ENCODE measurements at regions not wholly inside any gene's neighbourhood (a gene's known extent, or its start where the extent isn't known, plus 50 kb on each side); places are given as distances from the start of the nearest gene placed in this dataset.

DNA sequence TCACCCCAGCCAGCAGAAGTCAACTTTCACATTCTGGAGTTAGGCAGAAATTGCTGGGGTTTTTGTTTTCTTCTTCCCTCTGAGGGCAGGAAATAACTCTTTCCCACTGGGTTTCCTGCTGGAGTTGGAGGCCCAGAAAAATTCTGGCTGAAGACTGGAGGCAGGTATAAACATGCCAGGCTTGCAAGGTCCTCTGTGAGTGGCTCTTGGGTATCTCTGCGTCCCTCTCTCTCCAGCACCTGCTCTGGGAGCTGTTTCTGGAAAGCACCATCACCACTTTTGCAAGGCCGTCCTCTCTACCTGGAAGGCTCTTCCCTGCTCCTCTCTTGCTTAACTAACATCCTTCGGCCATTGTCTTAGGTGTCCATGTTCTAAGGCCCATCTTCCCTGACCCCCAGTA is 91.0 kb downstream of the MCFD2 start:
- TF ChIP-seq, protein P1, sequence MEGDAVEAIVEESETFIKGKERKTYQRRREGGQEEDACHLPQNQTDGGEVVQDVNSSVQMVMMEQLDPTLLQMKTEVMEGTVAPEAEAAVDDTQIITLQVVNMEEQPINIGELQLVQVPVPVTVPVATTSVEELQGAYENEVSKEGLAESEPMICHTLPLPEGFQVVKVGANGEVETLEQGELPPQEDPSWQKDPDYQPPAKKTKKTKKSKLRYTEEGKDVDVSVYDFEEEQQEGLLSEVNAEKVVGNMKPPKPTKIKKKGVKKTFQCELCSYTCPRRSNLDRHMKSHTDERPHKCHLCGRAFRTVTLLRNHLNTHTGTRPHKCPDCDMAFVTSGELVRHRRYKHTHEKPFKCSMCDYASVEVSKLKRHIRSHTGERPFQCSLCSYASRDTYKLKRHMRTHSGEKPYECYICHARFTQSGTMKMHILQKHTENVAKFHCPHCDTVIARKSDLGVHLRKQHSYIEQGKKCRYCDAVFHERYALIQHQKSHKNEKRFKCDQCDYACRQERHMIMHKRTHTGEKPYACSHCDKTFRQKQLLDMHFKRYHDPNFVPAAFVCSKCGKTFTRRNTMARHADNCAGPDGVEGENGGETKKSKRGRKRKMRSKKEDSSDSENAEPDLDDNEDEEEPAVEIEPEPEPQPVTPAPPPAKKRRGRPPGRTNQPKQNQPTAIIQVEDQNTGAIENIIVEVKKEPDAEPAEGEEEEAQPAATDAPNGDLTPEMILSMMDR (IDR thresholded peaks at IDR 0.05): no peak
- no peak for TF ChIP-seq EZH2 (IDR thresholded peaks at IDR 0.05; ENCODE audit: borderline replicate concordance, insufficient read depth, low read depth, low read length, poor library complexity, severe bottlenecking)
